Endothelial cell of umbilical vein (primary cell): ENCODE measurements at regions not wholly inside any gene's neighbourhood (a gene's known extent, or its start where the extent isn't known, plus 50 kb on each side); places are given as distances from the start of the nearest gene placed in this dataset.

Source experiments
- EZH2 ChIP-seq: IDR thresholded peaks from 2 replicates; pipeline ENCODE4 v1.6.1; 2012; ENCODE audit warnings: borderline replicate concordance, low read depth, mild to moderate bottlenecking, moderate library complexity, low read length, inconsistent platforms; ENCODE audit not compliant: severe bottlenecking
- FOS ChIP-seq: IDR thresholded peaks from 2 replicates; pipeline ENCODE4 v1.6.1; 2011; ENCODE audit warnings: mild to moderate bottlenecking, low read length, moderate library complexity, borderline replicate concordance; ENCODE audit not compliant: insufficient read depth
- GATA2 ChIP-seq: IDR thresholded peaks from 2 replicates; pipeline ENCODE4 v1.7.0; 2011; ENCODE audit warnings: low read depth, mild to moderate bottlenecking, moderate library complexity, mixed read lengths, low read length; ENCODE audit not compliant: insufficient read length, insufficient read depth
- JUN ChIP-seq: IDR thresholded peaks from 2 replicates; pipeline ENCODE4 v1.6.1; 2011; ENCODE audit warnings: borderline replicate concordance, low read depth; ENCODE audit not compliant: insufficient read length, insufficient read depth
- MYC ChIP-seq: IDR thresholded peaks from one replicate; pipeline ENCODE4 v1.6.1; 2011; ENCODE audit warnings: mild to moderate bottlenecking, low read depth, low read length
- POLR2A ChIP-seq: IDR thresholded peaks from 2 replicates; pipeline ENCODE4 v1.6.1; 2012; ENCODE audit warnings: low read depth, mild to moderate bottlenecking, control low read depth, low read length
- POLR2AphosphoS5 ChIP-seq: IDR thresholded peaks from 2 replicates; pipeline ENCODE4 v1.6.1; 2012; ENCODE audit warnings: low read depth, mild to moderate bottlenecking, control low read depth, low read length, moderate library complexity; ENCODE audit not compliant: insufficient read depth
- TF ChIP-seq, protein P1 (sequence below), 2 donors: IDR thresholded peaks; 1 replicate in 1 of 2; 2 replicates in 1 of 2; pipeline ENCODE4 v1.5.1; 2011; ENCODE audit warnings: low read length in 2 of 2, mild to moderate bottlenecking in 2 of 2, moderate library complexity in 2 of 2, control low read depth in 1 of 2, inconsistent platforms in 1 of 2, low read depth in 1 of 2; ENCODE audit not compliant: insufficient read depth in 1 of 2; ENCODE audit errors: extremely low read depth in 1 of 2
- TF ChIP-seq, protein P2 (sequence below): IDR thresholded peaks from 2 replicates; pipeline ENCODE4 v1.6.1; 2011; ENCODE audit not compliant: insufficient read depth, insufficient read length

DNA sequence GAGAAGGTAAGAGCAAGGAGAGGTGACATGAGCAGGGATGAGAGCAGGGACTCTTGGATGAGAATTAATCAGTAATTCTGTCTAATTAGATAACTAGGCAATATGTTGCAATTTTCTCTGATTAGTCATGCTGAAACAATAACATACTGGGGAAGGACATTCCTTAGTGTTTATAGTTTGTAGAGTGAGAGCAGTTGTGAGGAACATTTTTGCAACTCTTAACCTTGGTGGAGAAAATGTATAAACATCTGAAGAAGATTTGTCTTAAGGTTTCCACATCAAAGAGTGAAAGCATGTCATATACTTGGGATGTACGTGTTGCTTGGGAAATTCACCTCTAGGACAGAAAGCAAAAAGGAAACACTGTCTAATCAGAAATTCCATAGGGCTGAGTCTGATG, 955.4 kb upstream of the FANCL start:
- TF ChIP-seq, protein P1, sequence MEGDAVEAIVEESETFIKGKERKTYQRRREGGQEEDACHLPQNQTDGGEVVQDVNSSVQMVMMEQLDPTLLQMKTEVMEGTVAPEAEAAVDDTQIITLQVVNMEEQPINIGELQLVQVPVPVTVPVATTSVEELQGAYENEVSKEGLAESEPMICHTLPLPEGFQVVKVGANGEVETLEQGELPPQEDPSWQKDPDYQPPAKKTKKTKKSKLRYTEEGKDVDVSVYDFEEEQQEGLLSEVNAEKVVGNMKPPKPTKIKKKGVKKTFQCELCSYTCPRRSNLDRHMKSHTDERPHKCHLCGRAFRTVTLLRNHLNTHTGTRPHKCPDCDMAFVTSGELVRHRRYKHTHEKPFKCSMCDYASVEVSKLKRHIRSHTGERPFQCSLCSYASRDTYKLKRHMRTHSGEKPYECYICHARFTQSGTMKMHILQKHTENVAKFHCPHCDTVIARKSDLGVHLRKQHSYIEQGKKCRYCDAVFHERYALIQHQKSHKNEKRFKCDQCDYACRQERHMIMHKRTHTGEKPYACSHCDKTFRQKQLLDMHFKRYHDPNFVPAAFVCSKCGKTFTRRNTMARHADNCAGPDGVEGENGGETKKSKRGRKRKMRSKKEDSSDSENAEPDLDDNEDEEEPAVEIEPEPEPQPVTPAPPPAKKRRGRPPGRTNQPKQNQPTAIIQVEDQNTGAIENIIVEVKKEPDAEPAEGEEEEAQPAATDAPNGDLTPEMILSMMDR (IDR thresholded peaks at IDR 0.05; ENCODE audit: extremely low read depth in 1 of 2, insufficient read depth in 1 of 2, low read depth in 1 of 2, low read length in 2 of 2), result no peak
- TF ChIP-seq, protein P2, sequence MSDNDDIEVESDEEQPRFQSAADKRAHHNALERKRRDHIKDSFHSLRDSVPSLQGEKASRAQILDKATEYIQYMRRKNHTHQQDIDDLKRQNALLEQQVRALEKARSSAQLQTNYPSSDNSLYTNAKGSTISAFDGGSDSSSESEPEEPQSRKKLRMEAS, result no peak
- TF ChIP-seq EZH2 (no peak), POLR2A (no peak), POLR2AphosphoS5 (no peak), MYC (no peak), GATA2 (no peak), FOS (no peak), JUN (no peak)
